ENCODE measurements at regions not wholly inside any gene's neighbourhood (a gene's known extent, or its start where the extent isn't known, plus 50 kb on each side); places are given as distances from the start of the nearest gene placed in this dataset.

DNA sequence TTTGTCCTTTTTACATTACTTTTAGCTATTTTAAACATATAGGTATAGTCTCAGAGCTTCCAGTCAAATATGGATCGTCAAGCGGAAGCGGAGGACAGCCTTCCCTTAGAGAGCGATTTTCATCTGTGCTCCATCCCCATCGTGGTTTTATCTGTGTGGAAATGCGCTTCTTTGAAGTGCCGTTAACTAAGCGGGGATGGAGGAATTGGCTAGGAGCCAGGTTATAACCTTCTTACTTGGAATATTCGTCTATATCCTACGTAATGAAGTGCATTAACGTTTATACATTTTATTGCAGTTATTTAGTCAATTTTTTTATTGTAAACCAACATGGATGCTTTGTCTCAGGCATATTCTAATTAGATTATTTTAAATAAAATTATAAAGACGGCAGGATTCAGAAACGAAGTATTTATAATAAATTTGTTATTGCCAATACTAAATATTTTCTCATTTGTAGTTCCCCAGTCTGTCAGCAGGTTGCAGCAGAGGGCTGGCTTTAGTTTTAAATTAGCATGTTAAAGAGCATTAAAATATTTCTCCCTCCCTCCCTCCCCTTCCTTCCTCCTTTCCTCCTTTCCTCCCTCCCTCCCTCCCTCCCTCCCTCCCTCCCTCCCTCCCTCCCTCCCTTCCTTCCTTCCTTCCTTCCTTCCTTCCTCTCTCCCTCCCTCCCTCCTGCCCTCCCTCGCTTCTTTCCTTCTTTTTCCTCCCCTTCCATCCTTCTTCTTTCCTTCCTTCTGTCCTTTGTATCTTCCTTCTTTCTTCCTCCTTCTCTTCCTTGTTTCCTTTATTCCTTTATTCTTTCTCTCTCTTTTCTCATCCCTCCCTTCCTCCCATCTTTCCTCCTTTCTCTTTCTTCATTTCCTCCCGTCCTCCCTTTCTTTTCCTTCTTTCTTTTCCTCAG lies 80.6 kb upstream of the DOCK10 start:
- no peak overlapping the region for H3K4me3 ChIP-seq (replicated peaks in 1 of 3; ENCODE audit: insufficient read depth in 1 of 3, low read depth in 1 of 3, low read length in 3 of 3)
- peaks cover 0 to 2% of the 10 kb centered on the region in 2 experiments for H3K27me3 ChIP-seq (ENCODE audit: control insufficient read depth in 2 of 2, insufficient read depth in 2 of 2, low read length in 2 of 2)
- POLR2A ChIA-PET = no interaction called here
- no peaks in the 10 kb centered on the region for H3K79me2 ChIP-seq (ENCODE audit: control insufficient read depth, insufficient read depth, low read length)
- no TSS peak for BruUV-seq (replicated peaks)
- FAIRE-seq (no peak), DNase-seq (ENCODE audit: low read depth, low spot score) (peak; percentile 15)
- H3K9me3 ChIP-seq (replicated peaks; ENCODE audit: control insufficient read depth, insufficient read depth, low read length) = no peaks in the 10 kb centered on the region
- CTCF ChIA-PET = interaction anchor here (0.7 to 2.2 kb wide), 5 partner anchors 100 to 542 kb away, joined by 3 to 13 read pairs (median 5); no protein-coding TSS in a partner anchor
- H3K27ac ChIP-seq (ENCODE audit: insufficient read depth, low read depth, low read length) = no peak overlapping the region
- H2AFZ ChIP-seq (ENCODE audit: low read depth, low read length) = no peak overlapping the region
- H3K36me3 ChIP-seq (ENCODE audit: control insufficient read depth in 2 of 2, extremely low read depth in 1 of 2, insufficient read depth in 2 of 2, low read length in 2 of 2) = no peaks in the 10 kb centered on the region
- intact Hi-C loops (cut with micrococcal nuclease) = loop anchor here (1.0 to 5.0 kb wide), 2 partner anchors 537 to 1984 kb away; no protein-coding TSS in a partner anchor
- H3K4me1 ChIP-seq (ENCODE audit: control insufficient read depth, extremely low read depth, insufficient read depth, low read length) = no peaks in the 10 kb centered on the region
- H3K4me2 ChIP-seq (ENCODE audit: insufficient read depth, low read length) = no peak overlapping the region
- H4K20me1 ChIP-seq (replicated peaks; ENCODE audit: control insufficient read depth, extremely low read depth, insufficient read depth, low read length) = no peaks in the 10 kb centered on the region
- no peak overlapping the region for H3K9ac ChIP-seq (replicated peaks; ENCODE audit: extremely low read depth, insufficient read depth, low read length)
- dilution Hi-C loops (cut with MboI; ENCODE audit: extremely low pct_ligation_motif_present, low sequenced_read_pairs) = no loop called here
- TF ChIP-seq MAX (IDR thresholded peaks at IDR 0.05; ENCODE audit: insufficient read depth, insufficient read length) (no peak), POLR2AphosphoS5 (IDR thresholded peaks at IDR 0.05; ENCODE audit: insufficient read depth, low read depth, low read length) (no peak), MYC (IDR thresholded peaks at IDR 0.05; ENCODE audit: low read depth, low read length) (no peak), JUN (IDR thresholded peaks at IDR 0.05; ENCODE audit: borderline replicate concordance, insufficient read depth, insufficient read length, low read depth) (no peak), EZH2 (IDR thresholded peaks at IDR 0.05; ENCODE audit: borderline replicate concordance, low read depth, low read length, severe bottlenecking) (no peak), FOS (IDR thresholded peaks at IDR 0.05; ENCODE audit: borderline replicate concordance, insufficient read depth, low read length) (no peak)
- TF ChIP-seq, protein P1, sequence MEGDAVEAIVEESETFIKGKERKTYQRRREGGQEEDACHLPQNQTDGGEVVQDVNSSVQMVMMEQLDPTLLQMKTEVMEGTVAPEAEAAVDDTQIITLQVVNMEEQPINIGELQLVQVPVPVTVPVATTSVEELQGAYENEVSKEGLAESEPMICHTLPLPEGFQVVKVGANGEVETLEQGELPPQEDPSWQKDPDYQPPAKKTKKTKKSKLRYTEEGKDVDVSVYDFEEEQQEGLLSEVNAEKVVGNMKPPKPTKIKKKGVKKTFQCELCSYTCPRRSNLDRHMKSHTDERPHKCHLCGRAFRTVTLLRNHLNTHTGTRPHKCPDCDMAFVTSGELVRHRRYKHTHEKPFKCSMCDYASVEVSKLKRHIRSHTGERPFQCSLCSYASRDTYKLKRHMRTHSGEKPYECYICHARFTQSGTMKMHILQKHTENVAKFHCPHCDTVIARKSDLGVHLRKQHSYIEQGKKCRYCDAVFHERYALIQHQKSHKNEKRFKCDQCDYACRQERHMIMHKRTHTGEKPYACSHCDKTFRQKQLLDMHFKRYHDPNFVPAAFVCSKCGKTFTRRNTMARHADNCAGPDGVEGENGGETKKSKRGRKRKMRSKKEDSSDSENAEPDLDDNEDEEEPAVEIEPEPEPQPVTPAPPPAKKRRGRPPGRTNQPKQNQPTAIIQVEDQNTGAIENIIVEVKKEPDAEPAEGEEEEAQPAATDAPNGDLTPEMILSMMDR (IDR thresholded peaks at IDR 0.05; ENCODE audit: extremely low read depth in 1 of 2, insufficient read depth in 1 of 2, low read depth in 1 of 2, low read length in 2 of 2) = peak; percentile 21 to 27
- H3K9me1 ChIP-seq (replicated peaks; ENCODE audit: control insufficient read depth, extremely low read depth, insufficient read depth, low read length) = peaks cover 3% of the 10 kb centered on the region

Data from endothelial cell of umbilical vein (primary cell).